ENCODE measurements at regions not wholly inside any gene's neighbourhood (a gene's known extent, or its start where the extent isn't known, plus 50 kb on each side); places are given as distances from the start of the nearest gene placed in this dataset.

GRCh38 chr21:22076471-22076870 is 1078.3 kb downstream of the NCAM2 start:
- no peak for DNase-seq (ENCODE audit: low read depth)
- H3K4me3 ChIP-seq (ENCODE audit: low read depth, low read length), result no peak overlapping the region
- TF ChIP-seq, protein P1, sequence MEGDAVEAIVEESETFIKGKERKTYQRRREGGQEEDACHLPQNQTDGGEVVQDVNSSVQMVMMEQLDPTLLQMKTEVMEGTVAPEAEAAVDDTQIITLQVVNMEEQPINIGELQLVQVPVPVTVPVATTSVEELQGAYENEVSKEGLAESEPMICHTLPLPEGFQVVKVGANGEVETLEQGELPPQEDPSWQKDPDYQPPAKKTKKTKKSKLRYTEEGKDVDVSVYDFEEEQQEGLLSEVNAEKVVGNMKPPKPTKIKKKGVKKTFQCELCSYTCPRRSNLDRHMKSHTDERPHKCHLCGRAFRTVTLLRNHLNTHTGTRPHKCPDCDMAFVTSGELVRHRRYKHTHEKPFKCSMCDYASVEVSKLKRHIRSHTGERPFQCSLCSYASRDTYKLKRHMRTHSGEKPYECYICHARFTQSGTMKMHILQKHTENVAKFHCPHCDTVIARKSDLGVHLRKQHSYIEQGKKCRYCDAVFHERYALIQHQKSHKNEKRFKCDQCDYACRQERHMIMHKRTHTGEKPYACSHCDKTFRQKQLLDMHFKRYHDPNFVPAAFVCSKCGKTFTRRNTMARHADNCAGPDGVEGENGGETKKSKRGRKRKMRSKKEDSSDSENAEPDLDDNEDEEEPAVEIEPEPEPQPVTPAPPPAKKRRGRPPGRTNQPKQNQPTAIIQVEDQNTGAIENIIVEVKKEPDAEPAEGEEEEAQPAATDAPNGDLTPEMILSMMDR (IDR thresholded peaks at IDR 0.05; ENCODE audit: insufficient read depth, low read depth, low read length, missing control alignments), result no peak

DNA sequence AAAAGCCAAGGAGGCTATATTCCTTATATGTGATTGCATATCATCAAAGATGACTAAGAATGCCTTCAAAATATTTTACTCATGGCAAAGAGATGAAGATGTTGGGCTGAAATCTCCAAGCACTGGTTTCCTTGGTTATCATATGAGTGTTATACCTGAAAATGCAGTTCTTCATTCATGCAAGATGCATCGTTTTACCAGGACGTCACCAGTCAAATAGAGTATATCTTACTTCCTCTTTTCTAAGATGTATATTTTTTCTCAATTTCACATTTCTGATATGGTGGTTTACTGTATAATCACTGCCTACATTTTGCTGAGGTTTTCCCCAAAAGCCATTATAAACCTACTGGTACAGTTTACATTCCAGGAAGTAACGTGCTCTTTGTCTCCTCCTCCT is 1085.7 kb downstream of the NCAM2 start:
- no peak for DNase-seq (ENCODE audit: low read depth)
- TF ChIP-seq, protein P1 (IDR thresholded peaks at IDR 0.05; ENCODE audit: insufficient read depth, low read depth, low read length, missing control alignments), result no peak
- H3K4me3 ChIP-seq (ENCODE audit: low read depth, low read length), result no peak overlapping the region

DNA sequence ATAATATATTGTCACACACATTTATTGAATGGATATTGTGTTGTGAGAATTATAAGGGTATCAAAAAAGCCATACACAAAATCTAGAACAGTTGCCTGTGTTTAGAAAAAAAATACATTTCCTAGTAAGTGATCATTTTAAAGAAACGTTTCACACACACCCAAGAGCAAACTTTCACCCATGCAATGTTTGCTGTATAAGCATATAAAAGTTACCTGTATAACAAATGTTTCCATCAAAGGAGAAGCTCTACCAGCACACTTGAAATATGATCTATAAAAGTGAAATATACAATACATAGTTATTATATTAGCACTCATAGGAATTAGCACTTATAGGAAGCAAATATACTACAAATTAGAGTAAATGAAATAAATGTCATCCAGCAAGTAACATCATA is 1098.1 kb downstream of the NCAM2 start:
- TF ChIP-seq, protein P1 (IDR thresholded peaks at IDR 0.05; ENCODE audit: insufficient read depth, low read depth, low read length, missing control alignments), result no peak
- no peak overlapping the region for H3K4me3 ChIP-seq (ENCODE audit: low read depth, low read length)
- DNase-seq (ENCODE audit: low read depth), result no peak

GRCh38 chr21:22106720-22107410 is 1108.7 kb downstream of the NCAM2 start:
- H3K4me3 ChIP-seq (ENCODE audit: low read depth, low read length), result no peak overlapping the region
- TF ChIP-seq, protein P1 (IDR thresholded peaks at IDR 0.05; ENCODE audit: insufficient read depth, low read depth, low read length, missing control alignments), result no peak
- no peak for DNase-seq (ENCODE audit: low read depth)

GRCh38 chr21:22115746-22116145 is 1117.5 kb downstream of the NCAM2 start:
- DNase-seq (ENCODE audit: low read depth), result no peak

DNA sequence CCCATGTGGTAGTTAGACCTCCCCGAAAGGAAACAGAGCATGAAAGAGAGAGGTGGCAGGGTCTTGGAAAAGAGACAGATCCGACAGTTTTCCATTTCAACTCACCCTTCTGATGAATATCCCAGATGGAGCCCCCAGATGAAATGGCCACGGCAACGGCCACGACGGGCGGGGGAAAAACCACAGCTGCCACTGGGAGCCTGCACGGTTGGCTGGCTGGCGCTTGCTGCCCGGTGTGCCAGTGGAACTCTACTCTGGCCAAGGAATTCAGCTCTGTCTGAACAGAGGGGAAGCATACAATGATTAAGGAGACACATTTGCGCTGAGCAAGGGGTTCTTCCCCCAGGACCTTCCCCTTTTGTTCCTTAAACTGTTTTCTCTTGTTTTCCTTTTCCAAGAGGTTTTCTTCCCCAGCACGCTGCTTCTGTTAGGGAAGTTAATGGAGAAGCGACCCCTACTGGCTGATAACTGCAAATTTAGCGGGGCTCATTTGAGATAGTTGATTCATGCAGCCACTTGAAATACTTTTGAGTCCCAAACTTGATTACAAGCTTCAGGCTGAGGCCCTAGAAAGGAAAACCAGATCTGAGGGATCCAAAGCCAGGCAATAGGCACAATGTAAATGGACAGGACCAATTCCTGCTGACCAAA is 1122.5 kb downstream of the NCAM2 start:
- DNase-seq (ENCODE audit: low read depth), result no peak
- no peak overlapping the region for H3K4me3 ChIP-seq (ENCODE audit: low read depth, low read length)
- TF ChIP-seq, protein P1 (IDR thresholded peaks at IDR 0.05; ENCODE audit: insufficient read depth, low read depth, low read length, missing control alignments), result peak; percentile 8

More at GRCh38 chr21:22115746-22116145, 1117.5 kb downstream of the NCAM2 start:
- H3K4me3 ChIP-seq (ENCODE audit: low read depth, low read length), result no peak overlapping the region
- TF ChIP-seq, protein P1 (IDR thresholded peaks at IDR 0.05; ENCODE audit: insufficient read depth, low read depth, low read length, missing control alignments), result no peak
